HG02571 (cell line): ENCODE measurements at regions not wholly inside any gene's neighbourhood (a gene's known extent, or its start where the extent isn't known, plus 50 kb on each side); places are given as distances from the start of the nearest gene placed in this dataset.

ENCODE experiments used
- ATAC-seq: cut with Tn5 transposase; IDR thresholded peaks from one replicate; pipeline ENCODE4 v1.9.1; 2021; ENCODE audit warnings: mild to moderate bottlenecking, moderate library complexity; ENCODE audit not compliant: unreplicated experiment

- no peak for ATAC-seq
Measured at GRCh38 chr1:228968891-228969606, 233.8 kb downstream of the RHOU start.

- ATAC-seq, result no peak
Measured at GRCh38 chr1:228969953-228970800, 234.9 kb downstream of the RHOU start.

- no peak for ATAC-seq
Measured at GRCh38 chr1:228972576-228972975, 237.3 kb downstream of the RHOU start.

- ATAC-seq, result no peak
Measured at GRCh38 chr1:228974273-228974672, 239.0 kb downstream of the RHOU start.

- ATAC-seq, result no peak
Measured at GRCh38 chr1:228975238-228975907, 240.1 kb downstream of the RHOU start.

- ATAC-seq, result no peak
Measured at GRCh38 chr1:228976316-228976715, 241.0 kb downstream of the RHOU start.

GRCh38 chr1:228977307-228977706 lies 242.0 kb downstream of the RHOU start:
- no peak for ATAC-seq

- no peak for ATAC-seq
Measured at GRCh38 chr1:228977741-228978140, 242.5 kb downstream of the RHOU start.

- no peak for ATAC-seq
Measured at GRCh38 chr1:228978484-228979324, 243.4 kb downstream of the RHOU start.

- no peak for ATAC-seq
Measured at GRCh38 chr1:228979325-228979699, 244.0 kb downstream of the RHOU start.

GRCh38 chr1:228979774-228980173 lies 244.5 kb downstream of the RHOU start:
- ATAC-seq, result no peak

GRCh38 chr1:228980232-228980937 lies 245.1 kb downstream of the RHOU start:
- ATAC-seq, result no peak

GRCh38 chr1:228982637-228983036 lies 247.4 kb downstream of the RHOU start:
- ATAC-seq, result no peak

- no peak for ATAC-seq
Measured at GRCh38 chr1:228983231-228983660, 248.0 kb downstream of the RHOU start.

- no peak for ATAC-seq
Measured at GRCh38 chr1:228983661-228984060, 248.4 kb downstream of the RHOU start.

GRCh38 chr1:228984107-228984506 lies 248.8 kb downstream of the RHOU start:
- no peak for ATAC-seq

GRCh38 chr1:228984646-228985631 lies 249.7 kb downstream of the RHOU start:
- no peak for ATAC-seq

GRCh38 chr1:228985661-228986060 lies 250.4 kb downstream of the RHOU start:
- ATAC-seq, result no peak
